Umbilical cord (tissue), 1 donor: ENCODE measurements at regions not wholly inside any gene's neighbourhood (a gene's known extent, or its start where the extent isn't known, plus 50 kb on each side); places are given as distances from the start of the nearest gene placed in this dataset.
"Not testable (repeated sequence)": the region's sequence is repeated elsewhere in the genome, so short reads cannot be mapped to it uniquely, and the experiment has no call there.

Experiments
- DNase-seq: peaks from one replicate; pipeline ENCODE4 v3.0.0-alpha.2; 2015; ENCODE audit warnings: low spot score

DNA sequence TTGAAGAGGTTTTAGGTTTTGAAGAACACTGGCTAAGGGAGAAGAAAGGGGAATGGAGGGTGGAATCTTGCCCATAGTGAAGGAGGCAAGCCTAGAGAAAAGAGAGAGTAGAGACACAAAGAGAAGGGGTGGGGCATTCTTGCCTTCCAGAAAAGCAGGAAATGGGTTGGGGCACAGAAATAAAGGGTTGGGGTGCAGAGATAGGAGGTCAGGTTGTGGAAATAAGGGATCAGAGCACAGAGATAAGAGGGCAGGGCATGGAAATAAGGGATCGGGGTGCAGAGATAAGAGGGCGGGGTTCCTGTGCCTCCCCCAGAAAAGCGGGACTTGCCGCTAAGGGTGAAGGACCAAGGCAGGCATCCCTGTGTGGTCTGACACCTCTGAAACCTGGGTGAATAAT is 69.9 kb downstream of the ALG1L2 start:
- DNase-seq: not testable (repeated sequence)

- not testable (repeated sequence) for DNase-seq
These were observed 71.6 kb downstream of the ALG1L2 start for GRCh38 chr3:130153247-130153646.

GRCh38 chr3:130155464-130155863 is 73.8 kb downstream of the ALG1L2 start:
- DNase-seq: not testable (repeated sequence)

- not testable (repeated sequence) for DNase-seq
These were observed 85.2 kb downstream of the ALG1L2 start for GRCh38 chr3:130166856-130167255.

- DNase-seq: not testable (repeated sequence)
These were observed 93.6 kb downstream of the ALG1L2 start for GRCh38 chr3:130175195-130175594.

DNA sequence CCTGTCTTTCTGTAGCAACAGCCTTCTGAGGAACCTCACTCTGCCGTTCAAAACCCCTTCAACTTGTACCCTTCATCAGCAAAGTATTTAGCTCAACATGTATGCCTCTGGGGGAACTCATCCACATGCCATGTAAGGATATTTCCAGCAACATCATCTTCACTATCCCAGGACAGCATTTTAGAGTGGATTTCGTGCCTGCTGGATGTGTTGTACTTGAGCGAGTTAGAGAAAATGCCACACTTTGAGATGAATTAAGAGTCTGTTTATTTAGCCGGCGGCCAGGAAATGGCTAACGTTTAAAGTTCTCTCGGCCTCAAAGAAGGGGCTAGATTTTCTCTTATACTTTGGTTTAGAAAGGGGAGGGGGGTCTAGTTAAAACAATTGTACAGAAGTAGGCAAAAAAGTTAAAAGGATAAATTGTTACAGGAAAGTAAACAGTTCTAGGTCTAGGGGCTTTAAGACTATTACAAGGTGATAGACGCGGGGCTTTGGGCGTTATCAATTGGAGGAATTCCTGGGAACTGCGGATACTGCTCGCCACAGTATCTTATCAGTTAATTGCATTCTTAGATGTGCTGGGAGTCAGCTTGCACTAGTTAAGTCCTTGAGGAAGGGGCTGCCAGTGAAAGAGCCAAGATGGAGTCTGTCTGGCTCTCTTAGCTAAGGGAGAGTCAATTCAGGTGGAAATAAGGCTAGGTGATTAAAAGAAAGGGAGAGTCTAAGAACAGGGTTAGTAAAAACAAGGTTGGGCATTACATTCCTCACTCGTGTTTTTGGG is 95.0 kb downstream of the ALG1L2 start:
- DNase-seq: not testable (repeated sequence)

- DNase-seq: not testable (repeated sequence)
These were observed 97.2 kb downstream of the ALG1L2 start for GRCh38 chr3:130178835-130179234.

DNA sequence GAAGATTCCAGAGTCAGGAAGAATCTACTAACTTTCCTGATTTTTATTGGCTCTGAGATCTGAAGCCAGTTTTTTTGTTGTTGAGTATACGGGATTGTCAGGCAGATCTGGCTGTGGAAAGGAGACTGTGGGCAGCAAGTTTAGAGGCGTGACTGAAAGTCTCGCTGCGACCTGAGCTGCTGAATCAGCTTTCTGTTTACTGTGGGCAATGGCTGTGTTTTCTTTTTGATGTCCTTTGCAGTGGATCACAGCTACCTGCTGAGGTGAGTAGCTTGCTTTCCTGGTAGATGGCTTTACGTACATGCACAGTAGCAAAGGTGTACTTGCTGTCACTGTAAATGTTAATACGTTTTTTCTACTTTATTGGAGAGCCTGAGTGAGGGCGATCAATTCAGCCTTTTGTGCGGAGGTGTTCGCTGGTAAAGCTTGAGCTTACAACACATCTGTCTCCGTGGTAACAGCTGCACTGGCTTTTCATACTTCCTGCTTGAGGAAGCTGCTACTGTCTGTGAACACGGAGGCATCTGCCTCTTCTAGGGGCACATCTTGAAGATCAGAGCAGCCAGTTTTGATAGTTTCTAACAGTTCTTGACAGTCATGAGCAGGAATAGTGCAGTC is 97.8 kb downstream of the ALG1L2 start:
- peak; percentile 53 for DNase-seq

- not testable (repeated sequence) for DNase-seq
These were observed 100.8 kb downstream of the ALG1L2 start for GRCh38 chr3:130182475-130182874.

GRCh38 chr3:130183689-130184088 is 102.1 kb downstream of the ALG1L2 start:
- not testable (repeated sequence) for DNase-seq

- not testable (repeated sequence) for DNase-seq
These were observed 102.8 kb downstream of the ALG1L2 start for GRCh38 chr3:130184152-130185024.

DNA sequence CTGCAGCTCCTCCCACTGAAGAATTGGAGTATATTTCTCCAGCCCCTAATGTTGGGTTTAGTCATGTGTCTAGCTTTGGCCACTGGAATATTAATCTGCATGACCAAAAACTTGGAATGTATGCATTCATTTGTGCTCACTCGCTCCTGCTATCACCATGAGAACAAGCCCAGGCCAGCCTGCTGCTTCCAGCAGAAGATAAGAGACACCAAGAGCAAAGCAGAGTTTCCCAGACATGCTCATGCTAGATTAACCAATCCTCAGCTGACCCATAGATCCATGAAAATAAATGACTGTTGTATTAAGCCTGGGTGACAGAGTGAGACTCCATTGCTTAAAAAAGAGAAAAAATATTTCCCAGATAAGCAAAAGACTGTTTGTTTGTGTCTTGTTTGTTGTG is 119.6 kb downstream of the ALG1L2 start:
- DNase-seq: not testable (repeated sequence)

- not testable (repeated sequence) for DNase-seq
These were observed 122.0 kb downstream of the ALG1L2 start for GRCh38 chr3:130203633-130204032.

- no peak for DNase-seq
These were observed 117.9 kb upstream of the COL6A5 start for GRCh38 chr3:130227540-130227939.

DNA sequence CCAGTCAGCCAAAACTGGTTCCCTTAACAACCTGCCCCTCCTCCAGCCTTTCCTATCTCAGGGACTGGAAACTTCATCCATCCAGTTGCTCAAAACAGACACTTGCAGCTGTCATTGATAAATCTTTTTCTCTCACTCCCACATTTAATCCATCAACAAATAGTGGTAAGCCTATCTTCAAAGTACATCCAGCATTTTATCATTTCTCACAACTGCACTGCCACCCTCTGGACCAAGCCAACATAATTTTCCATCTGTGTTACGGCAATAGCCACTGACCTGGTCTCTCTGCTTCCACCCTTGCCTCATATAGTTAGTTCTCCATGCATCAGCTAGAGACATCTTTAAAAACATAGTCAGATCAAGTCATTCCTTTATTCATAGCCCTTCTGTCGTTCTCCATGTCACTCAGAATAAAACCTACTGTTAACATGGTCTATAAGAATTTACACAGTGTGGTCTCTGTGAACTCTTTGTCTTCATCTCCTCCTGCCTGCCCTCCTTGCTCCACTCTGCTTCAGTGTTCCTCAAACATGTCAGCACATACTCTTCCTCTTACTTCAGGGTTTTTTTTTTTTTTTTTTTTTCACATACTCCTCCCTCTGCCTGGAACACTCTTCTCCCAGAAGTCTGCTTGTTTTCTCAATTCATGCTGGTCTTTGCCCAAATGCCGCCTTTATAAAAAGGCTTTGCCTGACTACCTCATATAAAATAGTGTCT is 102.5 kb upstream of the COL6A5 start:
- peak; percentile 43 for DNase-seq

DNA sequence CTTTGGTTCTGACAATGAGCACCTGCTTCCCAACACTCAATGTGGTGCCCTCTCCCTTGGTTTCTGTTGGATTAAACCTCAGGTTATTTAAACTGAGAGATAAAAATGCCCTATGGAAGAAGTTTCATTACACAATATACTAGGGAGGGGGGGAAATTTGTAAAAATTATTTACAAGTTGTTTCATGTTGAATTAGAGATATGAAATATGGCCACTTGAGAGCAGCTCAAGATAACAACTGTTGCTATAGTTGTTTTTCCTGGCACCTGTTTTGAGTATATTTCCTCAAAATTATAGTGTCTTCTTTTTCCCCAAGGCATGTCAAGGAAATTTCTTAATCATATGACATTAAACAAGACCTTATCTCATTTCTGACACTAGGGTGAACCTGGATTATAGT is 101.7 kb upstream of the COL6A5 start:
- DNase-seq: no peak

DNA sequence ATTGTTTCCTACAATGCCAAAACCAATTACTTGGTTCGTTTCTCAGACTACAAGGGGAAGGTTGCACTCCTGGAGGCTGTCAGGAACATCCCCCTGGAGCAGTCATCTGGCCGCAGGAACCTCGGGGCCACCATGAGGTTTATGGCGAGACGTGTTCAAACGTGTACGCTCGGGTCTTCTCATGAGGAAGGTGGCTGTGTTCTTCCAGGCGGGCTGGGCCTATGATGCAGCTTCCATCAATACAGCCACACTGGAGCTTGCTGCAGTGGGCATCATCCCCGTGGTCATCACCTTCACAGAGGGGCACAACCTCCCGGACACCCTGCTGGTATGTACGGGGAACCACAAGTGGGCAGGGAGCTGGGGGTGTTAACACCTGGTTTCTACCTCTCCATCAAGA is 94.5 kb upstream of the COL6A5 start:
- no peak for DNase-seq

DNA sequence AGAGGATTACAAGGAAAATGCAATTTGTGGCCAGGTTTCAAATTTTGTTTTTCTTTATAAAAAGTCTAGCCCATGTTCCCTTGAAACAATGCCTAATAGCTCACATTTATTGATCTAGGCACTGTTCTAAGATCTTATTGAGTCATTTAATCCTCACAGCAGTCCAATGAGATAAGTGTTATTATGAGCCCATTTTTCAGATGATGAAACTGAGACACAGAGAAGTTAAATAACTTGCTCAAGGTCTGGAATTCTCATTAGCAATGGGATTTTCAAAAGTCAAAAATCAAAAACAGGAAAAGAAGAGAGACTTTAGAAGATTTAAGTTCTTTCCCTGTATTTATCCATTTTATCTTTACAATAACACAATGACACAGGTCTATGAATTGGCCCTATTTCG is 90.0 kb upstream of the COL6A5 start:
- no peak for DNase-seq

DNA sequence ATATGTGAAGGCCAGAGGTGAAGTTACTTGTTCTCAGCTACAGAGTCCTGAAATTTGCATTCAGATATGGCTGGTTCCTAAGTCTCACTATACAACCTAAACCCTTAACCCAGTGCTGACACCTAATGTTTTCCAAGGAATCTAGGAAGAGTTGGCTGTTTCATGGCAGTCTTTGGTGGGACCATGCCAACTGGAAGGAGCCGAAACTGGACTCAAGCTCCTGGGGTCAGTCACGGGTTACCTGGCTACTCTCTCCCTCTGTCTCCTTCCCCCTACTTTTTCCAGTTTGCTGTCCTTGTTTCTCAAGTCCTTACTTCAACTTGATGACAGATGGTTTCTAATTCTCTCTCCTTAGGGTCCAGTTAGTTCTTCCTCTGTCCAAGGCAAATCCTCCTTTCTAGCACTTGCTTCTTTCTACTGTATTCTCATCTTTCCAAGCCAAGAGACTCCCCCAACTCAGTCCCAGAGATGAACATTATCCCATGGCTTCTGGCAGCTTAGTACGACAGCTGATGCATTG is 88.6 kb upstream of the COL6A5 start:
- DNase-seq: no peak

- DNase-seq: peak; percentile 76
These were observed 86.9 kb upstream of the COL6A5 start for GRCh38 chr3:130258532-130258952.
